Transverse colon (tissue), 3 donors: ENCODE measurements at regions not wholly inside any gene's neighbourhood (a gene's known extent, or its start where the extent isn't known, plus 50 kb on each side); places are given as distances from the start of the nearest gene placed in this dataset.

ENCODE experiments used
- POLR2A ChIP-seq: fragments of 450-650 bp; IDR thresholded peaks from one replicate; pipeline ENCODE4 v1.6.1; 2016; ENCODE audit warnings: antibody characterized with exemption, mild to moderate bottlenecking, moderate library complexity
- TF ChIP-seq, protein P1 (sequence below), 5 experiments: fragments of 200-600 bp in 3 of 5; fragments of 450-650 bp in 2 of 5; sonication (generic) in 3 of 5; IDR thresholded peaks; 1 replicate in 2 of 5; 2 replicates in 3 of 5; pipeline ENCODE4 v1.5.1; 2016 to 2017; ENCODE audit warnings: antibody characterized with exemption in 5 of 5, inconsistent platforms in 3 of 5, mild to moderate bottlenecking in 2 of 5, moderate library complexity in 1 of 5

DNA sequence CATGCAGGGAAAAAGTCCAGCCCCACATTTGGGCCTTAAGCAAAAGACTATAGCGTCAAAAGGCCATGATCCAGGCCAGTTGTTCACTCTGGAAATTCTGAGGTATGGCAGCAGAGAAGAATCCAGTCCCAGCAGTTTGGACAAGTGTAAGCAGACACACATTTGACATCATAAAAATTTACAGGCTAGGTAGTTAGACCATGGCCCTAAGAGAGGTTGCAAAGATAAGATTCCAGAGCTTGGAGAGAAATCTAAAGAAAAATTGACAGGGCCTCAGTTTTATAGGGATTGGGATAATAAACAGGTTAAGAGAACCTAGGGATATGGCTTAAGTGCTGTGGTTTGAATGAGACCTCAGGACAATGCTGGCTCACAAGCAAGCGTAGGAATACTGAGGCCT, 884.4 kb upstream of the SORCS1 start:
- no peak for TF ChIP-seq POLR2A
- TF ChIP-seq, protein P1, sequence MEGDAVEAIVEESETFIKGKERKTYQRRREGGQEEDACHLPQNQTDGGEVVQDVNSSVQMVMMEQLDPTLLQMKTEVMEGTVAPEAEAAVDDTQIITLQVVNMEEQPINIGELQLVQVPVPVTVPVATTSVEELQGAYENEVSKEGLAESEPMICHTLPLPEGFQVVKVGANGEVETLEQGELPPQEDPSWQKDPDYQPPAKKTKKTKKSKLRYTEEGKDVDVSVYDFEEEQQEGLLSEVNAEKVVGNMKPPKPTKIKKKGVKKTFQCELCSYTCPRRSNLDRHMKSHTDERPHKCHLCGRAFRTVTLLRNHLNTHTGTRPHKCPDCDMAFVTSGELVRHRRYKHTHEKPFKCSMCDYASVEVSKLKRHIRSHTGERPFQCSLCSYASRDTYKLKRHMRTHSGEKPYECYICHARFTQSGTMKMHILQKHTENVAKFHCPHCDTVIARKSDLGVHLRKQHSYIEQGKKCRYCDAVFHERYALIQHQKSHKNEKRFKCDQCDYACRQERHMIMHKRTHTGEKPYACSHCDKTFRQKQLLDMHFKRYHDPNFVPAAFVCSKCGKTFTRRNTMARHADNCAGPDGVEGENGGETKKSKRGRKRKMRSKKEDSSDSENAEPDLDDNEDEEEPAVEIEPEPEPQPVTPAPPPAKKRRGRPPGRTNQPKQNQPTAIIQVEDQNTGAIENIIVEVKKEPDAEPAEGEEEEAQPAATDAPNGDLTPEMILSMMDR (IDR thresholded peaks at IDR 0.05) = no peak
